KMS-11 (cell line): ENCODE measurements at regions not wholly inside any gene's neighbourhood (a gene's known extent, or its start where the extent isn't known, plus 50 kb on each side); places are given as distances from the start of the nearest gene placed in this dataset.

Experiments
- H2AFZ ChIP-seq: fragments of 200-600 bp; sonication (generic); 2 replicates; pipeline ENCODE4 v1.6.1; 2016; ENCODE audit warnings: antibody characterized with exemption, mixed run types, low read depth
- H3K27ac ChIP-seq: fragments of 200-600 bp; sonication (generic); 2 replicates; pipeline ENCODE4 v1.6.1; 2016; ENCODE audit warnings: mild to moderate bottlenecking, mixed run types
- H3K27me3 ChIP-seq: fragments of 200-600 bp; sonication (generic); 2 replicates; pipeline ENCODE4 v1.6.1; 2017; ENCODE audit warnings: mild to moderate bottlenecking, low read depth, mixed run types, moderate library complexity; ENCODE audit not compliant: insufficient read depth
- H3K36me3 ChIP-seq: fragments of 200-600 bp; sonication (generic); 2 replicates; pipeline ENCODE4 v1.6.1; 2017; ENCODE audit warnings: mild to moderate bottlenecking, mixed run types; ENCODE audit not compliant: insufficient read depth
- H3K4me1 ChIP-seq: fragments of 200-600 bp; sonication (generic); 2 replicates; pipeline ENCODE4 v1.6.1; 2016; ENCODE audit warnings: mild to moderate bottlenecking, low read depth, mixed run types; ENCODE audit not compliant: poor library complexity, severe bottlenecking
- H3K4me2 ChIP-seq: fragments of 200-600 bp; sonication (generic); 2 replicates; pipeline ENCODE4 v1.7.0; 2016; ENCODE audit warnings: mild to moderate bottlenecking, mixed run types
- H3K4me3 ChIP-seq: fragments of 200-600 bp; sonication (generic); IDR thresholded peaks from 2 replicates; pipeline ENCODE4 v1.6.1; 2017; ENCODE audit warnings: low read depth, low read length, mixed read lengths; ENCODE audit not compliant: insufficient read depth
- H3K79me2 ChIP-seq: fragments of 200-600 bp; sonication (generic); 2 replicates; pipeline ENCODE4 v1.6.1; 2016; ENCODE audit warnings: low read depth, mixed run types; ENCODE audit not compliant: insufficient read depth
- H3K9ac ChIP-seq: fragments of 200-600 bp; sonication (generic); 2 replicates; pipeline ENCODE4 v1.6.1; 2016; ENCODE audit warnings: mild to moderate bottlenecking, mixed run types
- H4K20me1 ChIP-seq: fragments of 200-600 bp; sonication (generic); 2 replicates; pipeline ENCODE4 v1.6.1; 2016; ENCODE audit warnings: mild to moderate bottlenecking, mixed run types; ENCODE audit not compliant: insufficient read depth
- TF ChIP-seq, protein P1 (sequence below): fragments of 200-600 bp; sonication (generic); conservative IDR thresholded peaks from 2 replicates; pipeline ENCODE4 v1.6.1; 2017; ENCODE audit warnings: low read depth, mild to moderate bottlenecking, antibody characterized with exemption, low read length, moderate library complexity, mixed read lengths

DNA sequence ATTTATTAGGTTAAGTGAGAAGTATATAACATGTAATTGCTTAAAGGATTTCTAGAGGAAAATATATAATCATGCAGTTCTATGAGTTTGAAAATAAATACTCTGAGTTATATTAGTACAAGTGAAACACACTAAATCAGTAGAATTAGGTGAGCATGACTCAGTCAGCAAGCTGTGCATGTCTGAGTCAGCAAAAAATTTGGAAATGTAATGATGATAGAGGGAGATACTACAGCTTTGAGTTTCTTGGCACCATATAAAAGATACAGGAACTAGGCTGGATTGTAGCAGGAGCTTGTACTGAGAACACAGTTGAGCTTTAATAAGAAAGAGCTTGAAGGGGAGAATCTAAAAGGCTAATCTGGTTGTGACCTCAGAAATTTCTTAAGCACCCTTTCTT is 1224.6 kb downstream of the CDH8 start:
- Histone ChIP-seq H3K27ac (no peak overlapping the region), H2AFZ (no peak overlapping the region), H4K20me1 (no peaks in the 10 kb centered on the region), H3K27me3 (no peaks in the 10 kb centered on the region), H3K4me3 (no peak overlapping the region), H3K9ac (no peak overlapping the region), H3K4me2 (no peak overlapping the region), H3K4me1 (no peaks in the 10 kb centered on the region), H3K36me3 (no peaks in the 10 kb centered on the region), H3K79me2 (no peaks in the 10 kb centered on the region)
- TF ChIP-seq, protein P1, sequence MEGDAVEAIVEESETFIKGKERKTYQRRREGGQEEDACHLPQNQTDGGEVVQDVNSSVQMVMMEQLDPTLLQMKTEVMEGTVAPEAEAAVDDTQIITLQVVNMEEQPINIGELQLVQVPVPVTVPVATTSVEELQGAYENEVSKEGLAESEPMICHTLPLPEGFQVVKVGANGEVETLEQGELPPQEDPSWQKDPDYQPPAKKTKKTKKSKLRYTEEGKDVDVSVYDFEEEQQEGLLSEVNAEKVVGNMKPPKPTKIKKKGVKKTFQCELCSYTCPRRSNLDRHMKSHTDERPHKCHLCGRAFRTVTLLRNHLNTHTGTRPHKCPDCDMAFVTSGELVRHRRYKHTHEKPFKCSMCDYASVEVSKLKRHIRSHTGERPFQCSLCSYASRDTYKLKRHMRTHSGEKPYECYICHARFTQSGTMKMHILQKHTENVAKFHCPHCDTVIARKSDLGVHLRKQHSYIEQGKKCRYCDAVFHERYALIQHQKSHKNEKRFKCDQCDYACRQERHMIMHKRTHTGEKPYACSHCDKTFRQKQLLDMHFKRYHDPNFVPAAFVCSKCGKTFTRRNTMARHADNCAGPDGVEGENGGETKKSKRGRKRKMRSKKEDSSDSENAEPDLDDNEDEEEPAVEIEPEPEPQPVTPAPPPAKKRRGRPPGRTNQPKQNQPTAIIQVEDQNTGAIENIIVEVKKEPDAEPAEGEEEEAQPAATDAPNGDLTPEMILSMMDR, result no peak

DNA sequence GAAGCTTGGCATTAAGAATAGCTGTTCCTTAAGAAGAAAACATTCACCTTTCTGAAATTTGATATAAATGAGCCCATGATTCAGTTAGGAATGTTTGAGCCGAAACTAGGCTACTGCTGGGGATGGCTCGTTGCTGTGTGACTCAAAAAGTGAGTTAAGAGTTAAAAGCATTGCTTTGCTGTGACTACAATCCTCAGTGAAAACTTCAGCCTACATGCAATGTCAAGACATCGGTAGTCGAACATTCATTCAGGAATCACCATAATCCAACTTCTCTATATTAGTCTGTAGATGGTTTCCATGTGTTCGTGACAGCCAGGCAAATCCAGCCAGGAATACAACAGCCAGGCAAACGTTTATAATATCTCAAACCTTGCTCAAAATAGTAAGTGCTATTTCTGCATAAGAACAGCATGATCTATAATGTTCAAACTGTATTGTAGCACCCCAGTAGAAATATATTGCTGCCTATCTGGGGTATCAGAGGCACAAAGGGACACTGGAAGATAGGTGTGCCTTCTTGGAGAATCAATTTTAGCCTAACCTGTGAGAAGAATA is 1225.1 kb downstream of the CDH8 start:
- H3K4me3 ChIP-seq, result no peak overlapping the region
- TF ChIP-seq, protein P1, result no peak

DNA sequence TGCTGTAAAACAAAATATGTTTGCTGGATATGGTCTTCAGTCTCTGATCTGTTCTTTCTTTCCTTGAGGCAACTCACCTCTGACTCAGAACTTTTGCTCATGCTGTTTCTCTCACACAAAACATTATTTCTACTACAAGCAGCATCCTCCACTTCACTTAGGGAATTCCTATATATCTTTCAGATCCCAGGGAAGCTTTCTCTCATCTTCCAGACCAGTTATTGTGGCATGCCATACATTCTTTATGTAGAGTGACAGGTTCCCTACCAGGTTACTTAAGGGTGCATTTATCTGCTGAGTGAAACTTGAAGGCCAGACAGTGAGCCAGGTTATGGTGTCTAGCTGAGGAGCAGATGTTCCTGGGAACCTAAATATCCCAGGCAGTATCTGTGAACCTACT is 1226.0 kb downstream of the CDH8 start:
- H3K27ac ChIP-seq, result no peak overlapping the region
- H2AFZ ChIP-seq, result no peak overlapping the region
- no peaks in the 10 kb centered on the region for H3K79me2 ChIP-seq
- TF ChIP-seq, protein P1, result no peak
- no peaks in the 10 kb centered on the region for H3K36me3 ChIP-seq
- H3K4me1 ChIP-seq, result no peaks in the 10 kb centered on the region
- no peak overlapping the region for H3K4me3 ChIP-seq
- no peak overlapping the region for H3K4me2 ChIP-seq
- no peaks in the 10 kb centered on the region for H4K20me1 ChIP-seq
- no peaks in the 10 kb centered on the region for H3K27me3 ChIP-seq
- no peak overlapping the region for H3K9ac ChIP-seq

More for the DNA sequence above, 1225.1 kb downstream of the CDH8 start:
- H2AFZ ChIP-seq, result no peak overlapping the region
- no peaks in the 10 kb centered on the region for H4K20me1 ChIP-seq
- H3K4me2 ChIP-seq, result no peak overlapping the region
- H3K79me2 ChIP-seq, result no peaks in the 10 kb centered on the region
- no peaks in the 10 kb centered on the region for H3K27me3 ChIP-seq
- H3K4me1 ChIP-seq, result no peaks in the 10 kb centered on the region
- H3K27ac ChIP-seq, result no peak overlapping the region
- no peak overlapping the region for H3K9ac ChIP-seq
- H3K36me3 ChIP-seq, result no peaks in the 10 kb centered on the region

DNA sequence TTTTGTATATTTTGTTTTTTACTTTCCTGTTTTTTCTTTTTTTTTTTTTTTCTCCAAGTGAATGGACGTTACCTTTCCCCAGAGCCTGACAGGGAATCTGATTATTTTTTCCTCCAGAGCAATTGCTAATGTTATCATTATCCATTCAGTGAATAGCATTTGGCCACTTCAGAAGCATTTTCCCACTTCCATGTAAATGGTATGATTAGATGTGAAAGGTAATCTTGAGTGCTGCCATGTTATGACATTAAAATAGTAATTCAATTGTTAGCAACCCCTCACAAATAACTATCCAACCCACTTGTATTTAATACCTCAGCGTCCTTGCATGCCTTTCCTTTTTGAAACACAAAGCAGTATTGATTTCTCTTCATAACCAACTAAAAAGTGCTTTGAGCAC is 1243.8 kb downstream of the CDH8 start:
- H2AFZ ChIP-seq, result no peak overlapping the region
- no peak overlapping the region for H3K27ac ChIP-seq
- H3K79me2 ChIP-seq, result no peaks in the 10 kb centered on the region
- H3K4me1 ChIP-seq, result no peaks in the 10 kb centered on the region
- H3K9ac ChIP-seq, result no peak overlapping the region
- no peaks in the 10 kb centered on the region for H3K27me3 ChIP-seq
- TF ChIP-seq, protein P1, result no peak
- H4K20me1 ChIP-seq, result no peaks in the 10 kb centered on the region
- no peak overlapping the region for H3K4me2 ChIP-seq
- no peak overlapping the region for H3K4me3 ChIP-seq
- H3K36me3 ChIP-seq, result no peaks in the 10 kb centered on the region
